ENCODE measurements at regions not wholly inside any gene's neighbourhood (a gene's known extent, or its start where the extent isn't known, plus 50 kb on each side); places are given as distances from the start of the nearest gene placed in this dataset.

GRCh38 chr10:44060719-44061118, 324.2 kb downstream of the CXCL12 start:
- Histone ChIP-seq H3K36me3 (no peaks in the 10 kb centered on the region), H3K27ac (no peak overlapping the region), H3K4me1 (peaks cover 0 to 23% (median 8%) of the 10 kb centered on the region in 9 donors), H3K4me3 (no peak overlapping the region), H3K27me3 (no peaks in the 10 kb centered on the region), H3K9me3 (no peaks in the 10 kb centered on the region)
- WGBS, 2 donors: 98 to 100% methylated on average over 2 of the region's 2 CpGs
- DNase-seq (no peak), ATAC-seq (no peak)
- intact Hi-C loops (cut with DNase I): no loop called here
- TF ChIP-seq CTCF (IDR thresholded peaks at IDR 0.05): no peak

GRCh38 chr10:44060221-44060620, 324.7 kb downstream of the CXCL12 start:
- intact Hi-C loops (cut with DNase I): no loop called here
- WGBS, 2 donors: 60 to 66% methylated on average over 2 of the region's 2 CpGs
- ATAC-seq (no peak), DNase-seq (no peak)
- Histone ChIP-seq H3K4me3 (no peak overlapping the region), H3K4me1 (peaks cover 0 to 18% (median 3%) of the 10 kb centered on the region in 9 donors), H3K36me3 (no peaks in the 10 kb centered on the region), H3K9me3 (no peaks in the 10 kb centered on the region), H3K27me3 (no peaks in the 10 kb centered on the region), H3K27ac (no peak overlapping the region)
- no peak for TF ChIP-seq CTCF (IDR thresholded peaks at IDR 0.05)

DNA sequence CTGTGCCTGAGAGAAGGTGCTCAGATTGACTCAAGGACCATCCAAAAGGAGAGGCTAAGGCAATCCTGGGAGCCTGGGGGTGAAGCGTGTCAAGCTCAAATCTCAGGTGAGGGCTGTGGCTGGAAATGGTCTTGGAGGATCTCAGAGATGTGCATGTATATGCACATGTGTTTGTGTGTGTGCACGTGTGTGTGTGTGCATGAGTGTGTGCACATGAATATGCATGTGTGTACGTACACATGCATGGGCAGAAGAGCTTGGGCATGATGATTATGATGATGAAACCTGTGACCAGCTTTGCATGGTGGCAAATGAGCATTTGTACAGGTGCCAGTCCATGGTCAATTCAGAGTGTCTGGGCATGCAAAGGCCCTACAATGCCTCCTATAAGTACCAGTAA, 326.6 kb downstream of the CXCL12 start:
- ATAC-seq (no peak), DNase-seq (no peak)
- 95 to 96% methylated on average over 3 of the region's 3 CpGs for WGBS, 2 donors
- no peaks in the 10 kb centered on the region for H3K36me3 ChIP-seq
- intact Hi-C loops (cut with DNase I): no loop called here
- H3K27ac ChIP-seq: no peak overlapping the region
- H3K9me3 ChIP-seq: no peaks in the 10 kb centered on the region
- no peaks in the 10 kb centered on the region for H3K27me3 ChIP-seq
- no peak overlapping the region for H3K4me3 ChIP-seq
- TF ChIP-seq CTCF (IDR thresholded peaks at IDR 0.05): no peak
- peaks cover 0 to 7% (median 0%) of the 10 kb centered on the region in 9 donors for H3K4me1 ChIP-seq

GRCh38 chr10:44056967-44057805, 327.7 kb downstream of the CXCL12 start:
- Histone ChIP-seq H3K36me3 (no peaks in the 10 kb centered on the region), H3K4me1 (peaks cover 0 to 7% (median 0%) of the 10 kb centered on the region in 9 donors), H3K4me3 (no peak overlapping the region), H3K27ac (peak overlapping the region in 1 of 10 donors; percentile 11), H3K27me3 (no peaks in the 10 kb centered on the region), H3K9me3 (no peaks in the 10 kb centered on the region)
- ATAC-seq (peak in 2 of 8 donors; percentile 10 to 26), DNase-seq (no peak)
- intact Hi-C loops (cut with DNase I): no loop called here
- TF ChIP-seq CTCF (IDR thresholded peaks at IDR 0.05): no peak
- WGBS, 2 donors: 84 to 91% methylated on average over 27 of the region's 27 CpGs

Measured in heart right ventricle (tissue), 16 donors.